ENCODE measurements at regions not wholly inside any gene's neighbourhood (a gene's known extent, or its start where the extent isn't known, plus 50 kb on each side); places are given as distances from the start of the nearest gene placed in this dataset.

DNA sequence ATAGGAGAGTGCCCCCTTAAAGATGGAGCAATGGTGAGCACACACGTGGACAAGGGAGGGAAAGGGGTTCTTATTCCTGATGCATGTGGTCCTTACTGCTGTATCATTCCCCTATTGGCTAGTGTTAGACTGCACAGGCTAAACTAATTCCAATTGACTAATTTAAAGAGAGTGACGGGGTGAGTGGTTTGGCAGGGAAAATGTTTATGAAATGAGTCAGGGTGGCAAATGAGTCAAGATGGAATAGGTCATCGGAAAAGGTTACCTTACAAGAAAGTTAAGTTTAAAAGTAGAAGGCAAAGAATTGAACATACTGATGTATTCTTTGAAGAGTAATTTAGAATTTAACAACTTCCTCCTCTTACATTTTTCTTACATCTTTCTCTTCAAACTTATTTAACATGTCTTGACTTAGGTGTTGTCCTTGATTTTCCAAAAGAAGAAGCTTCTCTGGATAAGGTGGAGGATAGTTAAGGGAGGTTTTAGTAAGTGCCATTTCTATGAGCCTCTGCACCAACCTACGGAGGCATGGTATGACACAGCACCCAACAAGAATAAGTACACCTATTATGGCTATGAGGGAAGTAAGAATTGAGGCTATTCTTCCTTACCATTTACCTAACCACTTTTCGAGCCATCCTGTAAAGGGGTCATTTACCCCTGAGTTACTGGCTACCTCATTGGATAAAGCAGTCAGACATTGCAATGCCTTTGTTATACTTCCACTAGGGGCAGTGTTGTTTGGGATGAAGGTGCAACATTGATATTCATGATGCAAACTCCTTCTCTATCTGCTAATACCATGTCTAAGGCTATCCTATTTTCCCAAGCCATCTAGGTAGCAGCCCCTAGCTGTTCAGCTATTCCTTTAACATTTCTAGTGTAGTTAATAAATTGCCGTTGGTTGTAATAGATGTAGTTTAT lies 1345.8 kb upstream of the LRRTM1 start:
- no peak overlapping the region for H3K9ac ChIP-seq (ENCODE audit: control insufficient read depth, insufficient read depth, low read length)
- FAIRE-seq (no peak), ATAC-seq (peak; percentile 22; the same call in 2 of the 3 replicates)

More for the DNA sequence above, 1345.8 kb upstream of the LRRTM1 start:
- intact Hi-C loops (cut with micrococcal nuclease; ENCODE audit: unreplicated experiment) (no loop called here), in situ Hi-C loops (cut with MboI) (no loop called here)
- TF ChIP-seq FOXM1 (IDR thresholded peaks at IDR 0.05; ENCODE audit: low read depth, low read length) (no peak), CBFB (IDR thresholded peaks at IDR 0.05; ENCODE audit: low read depth) (no peak), TARDBP (IDR thresholded peaks at IDR 0.05; ENCODE audit: borderline replicate concordance) (no peak), ZNF24 (IDR thresholded peaks at IDR 0.05) (no peak), IRF4 (IDR thresholded peaks at IDR 0.05; ENCODE audit: low read depth, low read length) (no peak)
- TF ChIP-seq, protein P1, sequence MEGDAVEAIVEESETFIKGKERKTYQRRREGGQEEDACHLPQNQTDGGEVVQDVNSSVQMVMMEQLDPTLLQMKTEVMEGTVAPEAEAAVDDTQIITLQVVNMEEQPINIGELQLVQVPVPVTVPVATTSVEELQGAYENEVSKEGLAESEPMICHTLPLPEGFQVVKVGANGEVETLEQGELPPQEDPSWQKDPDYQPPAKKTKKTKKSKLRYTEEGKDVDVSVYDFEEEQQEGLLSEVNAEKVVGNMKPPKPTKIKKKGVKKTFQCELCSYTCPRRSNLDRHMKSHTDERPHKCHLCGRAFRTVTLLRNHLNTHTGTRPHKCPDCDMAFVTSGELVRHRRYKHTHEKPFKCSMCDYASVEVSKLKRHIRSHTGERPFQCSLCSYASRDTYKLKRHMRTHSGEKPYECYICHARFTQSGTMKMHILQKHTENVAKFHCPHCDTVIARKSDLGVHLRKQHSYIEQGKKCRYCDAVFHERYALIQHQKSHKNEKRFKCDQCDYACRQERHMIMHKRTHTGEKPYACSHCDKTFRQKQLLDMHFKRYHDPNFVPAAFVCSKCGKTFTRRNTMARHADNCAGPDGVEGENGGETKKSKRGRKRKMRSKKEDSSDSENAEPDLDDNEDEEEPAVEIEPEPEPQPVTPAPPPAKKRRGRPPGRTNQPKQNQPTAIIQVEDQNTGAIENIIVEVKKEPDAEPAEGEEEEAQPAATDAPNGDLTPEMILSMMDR (IDR thresholded peaks at IDR 0.05 in 2 of 3, conservative IDR thresholded peaks at IDR 0.05 in 1 of 3; ENCODE audit: control insufficient read depth in 2 of 3, extremely low read depth in 1 of 3, insufficient read depth in 1 of 3, low read depth in 3 of 3, low read length in 3 of 3): 0 out of 6 replicates have a peak, but pooled peaks of 1 of the 3 experiments have one; percentile 14
- TF ChIP-seq, protein P2, sequence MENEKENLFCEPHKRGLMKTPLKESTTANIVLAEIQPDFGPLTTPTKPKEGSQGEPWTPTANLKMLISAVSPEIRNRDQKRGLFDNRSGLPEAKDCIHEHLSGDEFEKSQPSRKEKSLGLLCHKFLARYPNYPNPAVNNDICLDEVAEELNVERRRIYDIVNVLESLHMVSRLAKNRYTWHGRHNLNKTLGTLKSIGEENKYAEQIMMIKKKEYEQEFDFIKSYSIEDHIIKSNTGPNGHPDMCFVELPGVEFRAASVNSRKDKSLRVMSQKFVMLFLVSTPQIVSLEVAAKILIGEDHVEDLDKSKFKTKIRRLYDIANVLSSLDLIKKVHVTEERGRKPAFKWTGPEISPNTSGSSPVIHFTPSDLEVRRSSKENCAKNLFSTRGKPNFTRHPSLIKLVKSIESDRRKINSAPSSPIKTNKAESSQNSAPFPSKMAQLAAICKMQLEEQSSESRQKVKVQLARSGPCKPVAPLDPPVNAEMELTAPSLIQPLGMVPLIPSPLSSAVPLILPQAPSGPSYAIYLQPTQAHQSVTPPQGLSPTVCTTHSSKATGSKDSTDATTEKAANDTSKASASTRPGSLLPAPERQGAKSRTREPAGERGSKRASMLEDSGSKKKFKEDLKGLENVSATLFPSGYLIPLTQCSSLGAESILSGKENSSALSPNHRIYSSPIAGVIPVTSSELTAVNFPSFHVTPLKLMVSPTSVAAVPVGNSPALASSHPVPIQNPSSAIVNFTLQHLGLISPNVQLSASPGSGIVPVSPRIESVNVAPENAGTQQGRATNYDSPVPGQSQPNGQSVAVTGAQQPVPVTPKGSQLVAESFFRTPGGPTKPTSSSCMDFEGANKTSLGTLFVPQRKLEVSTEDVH (IDR thresholded peaks at IDR 0.05; ENCODE audit: low read depth, partially characterized antibody): no peak
- TF ChIP-seq, protein P3, sequence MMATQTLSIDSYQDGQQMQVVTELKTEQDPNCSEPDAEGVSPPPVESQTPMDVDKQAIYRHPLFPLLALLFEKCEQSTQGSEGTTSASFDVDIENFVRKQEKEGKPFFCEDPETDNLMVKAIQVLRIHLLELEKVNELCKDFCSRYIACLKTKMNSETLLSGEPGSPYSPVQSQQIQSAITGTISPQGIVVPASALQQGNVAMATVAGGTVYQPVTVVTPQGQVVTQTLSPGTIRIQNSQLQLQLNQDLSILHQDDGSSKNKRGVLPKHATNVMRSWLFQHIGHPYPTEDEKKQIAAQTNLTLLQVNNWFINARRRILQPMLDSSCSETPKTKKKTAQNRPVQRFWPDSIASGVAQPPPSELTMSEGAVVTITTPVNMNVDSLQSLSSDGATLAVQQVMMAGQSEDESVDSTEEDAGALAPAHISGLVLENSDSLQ (IDR thresholded peaks at IDR 0.05): no peak
- no peak overlapping the region for H3K4me2 ChIP-seq (ENCODE audit: control insufficient read depth, insufficient read depth)
- H2AFZ ChIP-seq (ENCODE audit: control insufficient read depth, low read depth, low read length): no peak overlapping the region
- no peak overlapping the region for H3K4me3 ChIP-seq
- SMC1A ChIA-PET (ENCODE audit: uncharacterized antibody, unreplicated experiment): interaction anchor here (1.1 kb wide), 1 partner anchor 17 kb away, joined by 3 read pairs; no protein-coding TSS in a partner anchor
- H3K36me3 ChIP-seq (ENCODE audit: control insufficient read depth in 2 of 2, insufficient read depth in 2 of 2, low read length in 1 of 2): no peaks in the 10 kb centered on the region
- no TSS peak for BruUV-seq (replicated peaks)
- WGBS (ENCODE audit: insufficient coverage, insufficient replicate concordance, low lambda C conversion rate, missing lambda C conversion rate): 19% methylated on average over 6 of the region's 6 CpGs
- RAD21 ChIA-PET (ENCODE audit: unreplicated experiment): no interaction called here
- no peaks in the 10 kb centered on the region for H3K9me3 ChIP-seq (replicated peaks; ENCODE audit: control insufficient read depth, insufficient read depth, low read length)
- no peaks in the 10 kb centered on the region for H3K4me1 ChIP-seq (ENCODE audit: control insufficient read depth, insufficient read depth, low read length)
- CTCF ChIA-PET: no interaction called here
- no peaks in the 10 kb centered on the region for H4K20me1 ChIP-seq (ENCODE audit: control insufficient read depth, insufficient read depth)
- no peak overlapping the region for H3K27ac ChIP-seq (ENCODE audit: control insufficient read depth, insufficient read depth)
- no peak for DNase-seq (ENCODE audit: low read depth, low spot score)
- POLR2A ChIA-PET: interaction anchor here (1.1 to 1.3 kb wide), 2 partner anchors 10 to 11 kb away, joined by 3 read pairs; no protein-coding TSS in a partner anchor
- H3K27me3 ChIP-seq (replicated peaks in 1 of 2; ENCODE audit: control insufficient read depth in 2 of 2, insufficient read depth in 2 of 2, low read length in 1 of 2): no peaks in the 10 kb centered on the region
- no peaks in the 10 kb centered on the region for H3K79me2 ChIP-seq (ENCODE audit: control insufficient read depth, insufficient read depth, low read length)
